CD4-positive, alpha-beta T cell (primary cell): ENCODE measurements at regions not wholly inside any gene's neighbourhood (a gene's known extent, or its start where the extent isn't known, plus 50 kb on each side); places are given as distances from the start of the nearest gene placed in this dataset.

Experiments used
- ATAC-seq: fragments of 200-7000 bp; cut with Tn5 transposase; one replicate; pipeline ENCODE4 v1.10.0; 2022; ENCODE audit warnings: mild to moderate bottlenecking; ENCODE audit not compliant: poor library complexity
- CTCF ChIA-PET: fragments of 350-600 bp; sonication (Branson Sonifier 250); formaldehyde crosslinking; loops from one replicate; lab custom pipeline; 2021; ENCODE audit warnings: antibody characterized with exemption, inconsistent platforms; lab: Charles Lee
- POLR2A ChIA-PET: fragments of 350-600 bp; sonication (Branson Sonifier 250); formaldehyde crosslinking; loops from one replicate; lab custom pipeline; 2021; ENCODE audit warnings: antibody characterized with exemption, inconsistent platforms; lab: Charles Lee
- DNase-seq, 14 experiments: peaks; one replicate each; pipeline ENCODE4 v3.0.0-alpha.2; 2013 to 2020; ENCODE audit warnings: mixed read lengths in 2 of 14
- H3K27ac ChIP-seq, 2 donors: one replicate each; pipeline versions ENCODE4 v1.5.1 to v1.7.0; 2013; ENCODE audit warnings: low read length in 2 of 2, low read depth in 1 of 2, mild to moderate bottlenecking in 1 of 2
- H3K27me3 ChIP-seq, 2 experiments: 1 replicate in 1 of 2; 2 replicates in 1 of 2; pipeline versions ENCODE4 v1.6.1 to v1.7.0; 2013; ENCODE audit warnings: low read length in 2 of 2, control low read depth in 1 of 2, mild to moderate bottlenecking in 1 of 2, moderate library complexity in 1 of 2; ENCODE audit not compliant: insufficient read depth in 2 of 2, control insufficient read depth in 1 of 2
- H3K36me3 ChIP-seq: one replicate; pipeline ENCODE4 v1.6.1; 2013; ENCODE audit warnings: low read length, control low read depth; ENCODE audit not compliant: insufficient read depth
- H3K4me1 ChIP-seq: one replicate; pipeline ENCODE4 v1.6.1; 2013; ENCODE audit warnings: low read length, control low read depth; ENCODE audit not compliant: insufficient read depth
- H3K4me3 ChIP-seq: one replicate; pipeline ENCODE4 v1.5.1; 2013; ENCODE audit warnings: mild to moderate bottlenecking, low read length, moderate library complexity
- H3K9me3 ChIP-seq, 2 experiments: 1 replicate in 1 of 2; 2 replicates in 1 of 2; pipeline versions ENCODE4 v1.6.1 to v1.7.0; 2013; ENCODE audit warnings: low read length in 2 of 2, mild to moderate bottlenecking in 2 of 2, control low read depth in 1 of 2, moderate library complexity in 1 of 2; ENCODE audit not compliant: control insufficient read depth in 1 of 2, insufficient read depth in 1 of 2
- H3K27ac Mint-ChIP-seq: one replicate; pipeline ENCODE4 v1.8.0; 2020; ENCODE audit warnings: mixed read lengths
- H3K27me3 Mint-ChIP-seq: one replicate; pipeline ENCODE4 v1.8.0; 2021; ENCODE audit warnings: mixed read lengths
- H3K36me3 Mint-ChIP-seq: one replicate; pipeline ENCODE4 v1.8.0; 2021; ENCODE audit warnings: low read depth, mixed read lengths
- H3K4me1 Mint-ChIP-seq: one replicate; pipeline ENCODE4 v1.8.0; 2021; ENCODE audit warnings: low read depth, mixed read lengths
- H3K4me3 Mint-ChIP-seq: one replicate; pipeline ENCODE4 v1.8.0; 2020; ENCODE audit warnings: mild to moderate bottlenecking, mixed read lengths
- H3K9me3 Mint-ChIP-seq: one replicate; pipeline ENCODE4 v1.8.0; 2020; ENCODE audit warnings: mixed read lengths
- intact Hi-C, 2 experiments: fragments of 100-400 bp; cut with DNase I in 1 of 2; cut with micrococcal nuclease in 1 of 2; formaldehyde crosslinking; loops; one replicate each; pipeline versions ENCODE4 v1.15.1 to v1.9.0; 2023 to 2025; cut with DNase I, micrococcal nuclease
- TF ChIP-seq, protein P1 (sequence below): fragments of 200-600 bp; IDR thresholded peaks from one replicate; pipeline ENCODE4 v1.8.0; 2022; ENCODE audit warnings: antibody characterized with exemption, mild to moderate bottlenecking

DNA sequence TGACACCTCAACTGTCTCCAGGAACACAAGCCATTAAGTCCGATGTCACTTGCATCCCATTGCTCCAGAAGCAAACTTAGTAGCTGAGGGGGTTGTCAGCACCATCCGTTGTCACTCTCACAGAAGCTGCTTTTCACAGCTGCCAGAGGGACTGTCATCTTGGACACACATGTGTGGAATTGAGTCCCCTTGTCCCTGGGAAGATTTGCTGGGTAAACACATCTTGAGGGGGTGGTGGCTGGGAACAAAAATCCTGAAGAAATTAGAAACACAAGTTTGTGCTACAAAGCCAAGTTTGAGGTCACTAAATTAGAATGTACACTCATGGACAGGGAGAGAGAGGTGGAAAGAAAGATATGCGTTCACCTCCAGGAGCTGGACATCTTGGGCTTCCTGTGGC, 55.2 kb upstream of the ADRA1B start:
- POLR2A ChIA-PET: no interaction called here
- no peaks in the 10 kb centered on the region for H3K36me3 ChIP-seq
- intact Hi-C loops: no loop called here
- ATAC-seq: no peak
- Mint-ChIP-seq H3K36me3 (no peaks in the 10 kb centered on the region), H3K4me1 (no peaks in the 10 kb centered on the region), H3K27me3 (peaks cover 39% of the 10 kb centered on the region), H3K9me3 (no peaks in the 10 kb centered on the region), H3K4me3 (no peak overlapping the region), H3K27ac (no peak overlapping the region)
- no peaks in the 10 kb centered on the region for H3K4me1 ChIP-seq
- no peak overlapping the region for H3K27ac ChIP-seq
- no peak overlapping the region for H3K4me3 ChIP-seq
- CTCF ChIA-PET: no interaction called here
- DNase-seq: no peak
- TF ChIP-seq, protein P1, sequence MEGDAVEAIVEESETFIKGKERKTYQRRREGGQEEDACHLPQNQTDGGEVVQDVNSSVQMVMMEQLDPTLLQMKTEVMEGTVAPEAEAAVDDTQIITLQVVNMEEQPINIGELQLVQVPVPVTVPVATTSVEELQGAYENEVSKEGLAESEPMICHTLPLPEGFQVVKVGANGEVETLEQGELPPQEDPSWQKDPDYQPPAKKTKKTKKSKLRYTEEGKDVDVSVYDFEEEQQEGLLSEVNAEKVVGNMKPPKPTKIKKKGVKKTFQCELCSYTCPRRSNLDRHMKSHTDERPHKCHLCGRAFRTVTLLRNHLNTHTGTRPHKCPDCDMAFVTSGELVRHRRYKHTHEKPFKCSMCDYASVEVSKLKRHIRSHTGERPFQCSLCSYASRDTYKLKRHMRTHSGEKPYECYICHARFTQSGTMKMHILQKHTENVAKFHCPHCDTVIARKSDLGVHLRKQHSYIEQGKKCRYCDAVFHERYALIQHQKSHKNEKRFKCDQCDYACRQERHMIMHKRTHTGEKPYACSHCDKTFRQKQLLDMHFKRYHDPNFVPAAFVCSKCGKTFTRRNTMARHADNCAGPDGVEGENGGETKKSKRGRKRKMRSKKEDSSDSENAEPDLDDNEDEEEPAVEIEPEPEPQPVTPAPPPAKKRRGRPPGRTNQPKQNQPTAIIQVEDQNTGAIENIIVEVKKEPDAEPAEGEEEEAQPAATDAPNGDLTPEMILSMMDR: no peak
- peaks cover 0 to 3% of the 10 kb centered on the region in 2 experiments for H3K27me3 ChIP-seq
- H3K9me3 ChIP-seq: no peaks in the 10 kb centered on the region

DNA sequence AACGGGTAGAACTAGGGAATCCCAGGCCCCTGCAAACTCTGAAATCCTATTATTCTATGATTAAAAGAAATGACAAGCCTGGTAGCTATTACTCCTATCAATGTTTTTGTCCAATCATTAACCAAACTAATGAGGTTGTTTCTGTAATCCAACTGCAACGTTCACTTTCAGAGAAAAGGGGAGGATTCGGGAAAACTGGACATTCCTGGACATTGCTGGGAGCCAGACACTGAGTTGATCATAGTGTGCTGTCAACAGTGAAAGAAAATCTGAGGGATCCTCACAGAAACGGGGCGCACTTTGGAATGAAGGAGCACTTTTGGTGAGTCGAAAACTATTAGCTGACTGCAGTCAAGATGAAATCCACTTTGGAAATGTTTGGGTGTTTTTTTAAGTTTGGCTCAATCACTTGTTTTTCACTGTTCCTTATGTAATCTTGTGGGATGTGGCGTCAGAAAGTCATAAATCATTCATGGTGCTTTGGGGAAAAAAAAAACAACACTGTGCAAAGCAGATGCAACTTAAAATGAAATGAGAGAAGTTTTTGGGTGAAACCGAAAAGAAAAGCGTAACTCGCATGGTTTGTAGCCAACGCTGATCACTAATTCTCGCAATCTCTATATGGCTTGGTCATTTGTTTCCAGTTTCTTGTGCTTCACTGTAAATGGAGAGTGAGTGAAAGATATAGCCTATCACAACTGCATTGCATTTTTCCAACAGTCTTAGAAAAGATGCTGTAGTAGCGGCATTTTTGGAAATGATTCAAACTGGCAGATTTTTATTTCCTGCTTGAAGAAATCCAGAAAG, 51.2 kb upstream of the ADRA1B start:
- H3K4me3 ChIP-seq: no peak overlapping the region
- H3K36me3 Mint-ChIP-seq: no peaks in the 10 kb centered on the region
- H3K4me3 Mint-ChIP-seq: no peak overlapping the region
- peaks cover 3 to 4% of the 10 kb centered on the region in 2 experiments for H3K27me3 ChIP-seq
- TF ChIP-seq, protein P1: no peak
- H3K4me1 Mint-ChIP-seq: no peaks in the 10 kb centered on the region
- no peaks in the 10 kb centered on the region for H3K9me3 ChIP-seq
- H3K36me3 ChIP-seq: no peaks in the 10 kb centered on the region
- H3K9me3 Mint-ChIP-seq: no peaks in the 10 kb centered on the region
- no peak overlapping the region for H3K27ac ChIP-seq
- ATAC-seq (no peak), DNase-seq (no peak)
- H3K4me1 ChIP-seq: no peaks in the 10 kb centered on the region
- CTCF ChIA-PET: interaction anchor here (1.3 kb wide), 1 partner anchor 9 kb away, joined by 4 read pairs; no protein-coding TSS in a partner anchor
- H3K27me3 Mint-ChIP-seq: peaks cover 45% of the 10 kb centered on the region
- intact Hi-C loops: no loop called here
- POLR2A ChIA-PET: no interaction called here
- H3K27ac Mint-ChIP-seq: no peak overlapping the region

DNA sequence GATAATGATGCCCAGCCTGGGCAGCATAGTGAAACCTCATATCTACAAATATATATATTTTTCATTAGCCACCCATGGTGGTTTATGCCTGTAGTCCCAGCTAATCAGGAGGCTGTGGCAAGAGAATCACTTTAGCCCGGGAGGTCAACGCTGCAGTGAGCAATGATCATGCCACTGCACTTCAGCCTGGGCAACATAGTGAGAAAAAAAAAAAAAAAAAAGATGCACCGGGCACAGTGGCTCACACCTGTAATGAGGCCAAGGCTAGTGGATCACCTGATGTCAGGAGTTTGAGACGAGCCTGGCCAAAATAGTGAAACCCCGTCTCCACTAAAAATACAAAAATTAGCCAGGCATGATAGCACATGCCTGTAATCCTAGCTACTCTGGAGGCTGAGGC, 50.2 kb upstream of the ADRA1B start:
- DNase-seq (no peak), ATAC-seq (no peak)
- H3K36me3 Mint-ChIP-seq: no peaks in the 10 kb centered on the region
- TF ChIP-seq, protein P1: no peak
- Histone ChIP-seq H3K27ac (no peak overlapping the region), H3K36me3 (no peaks in the 10 kb centered on the region), H3K4me3 (no peak overlapping the region), H3K27me3 (peaks cover 3 to 9% of the 10 kb centered on the region in 2 experiments), H3K9me3 (no peaks in the 10 kb centered on the region), H3K4me1 (no peaks in the 10 kb centered on the region)
- POLR2A ChIA-PET: no interaction called here
- intact Hi-C loops: no loop called here
- no peaks in the 10 kb centered on the region for H3K9me3 Mint-ChIP-seq
- CTCF ChIA-PET: interaction anchor here (1.3 kb wide), 1 partner anchor 10 kb away, joined by 4 read pairs; no protein-coding TSS in a partner anchor
- no peak overlapping the region for H3K4me3 Mint-ChIP-seq
- no peak overlapping the region for H3K27ac Mint-ChIP-seq
- peaks cover 52% of the 10 kb centered on the region for H3K27me3 Mint-ChIP-seq
- no peaks in the 10 kb centered on the region for H3K4me1 Mint-ChIP-seq
